Fibroblast of skin of right quadriceps (primary cell): ENCODE measurements at regions not wholly inside any gene's neighbourhood (a gene's known extent, or its start where the extent isn't known, plus 50 kb on each side); places are given as distances from the start of the nearest gene placed in this dataset.
A peak's percentile ranks its signal among the peaks of the same experiment; 100 is the strongest.

ENCODE experiments used
- DNase-seq: peaks from one replicate; pipeline ENCODE4 v3.0.0-alpha.2; 2013

GRCh38 chr19:31154021-31154420, 195.2 kb downstream of the TSHZ3 start:
- no peak for DNase-seq

GRCh38 chr19:31152906-31153305, 196.3 kb downstream of the TSHZ3 start:
- DNase-seq: peak; percentile 50

GRCh38 chr19:31149441-31149941, 199.7 kb downstream of the TSHZ3 start:
- peak; percentile 73 for DNase-seq

GRCh38 chr19:31148671-31149070, 200.6 kb downstream of the TSHZ3 start:
- no peak for DNase-seq

- no peak for DNase-seq
These were observed 202.0 kb downstream of the TSHZ3 start for GRCh38 chr19:31147234-31147633.

- peak; percentile 44 for DNase-seq
These were observed 202.6 kb downstream of the TSHZ3 start for GRCh38 chr19:31146546-31147183.

GRCh38 chr19:31146015-31146414, 203.2 kb downstream of the TSHZ3 start:
- DNase-seq: no peak

GRCh38 chr19:31145007-31145406, 204.2 kb downstream of the TSHZ3 start:
- no peak for DNase-seq

- DNase-seq: no peak
These were observed 205.0 kb downstream of the TSHZ3 start for GRCh38 chr19:31144075-31144870.

- no peak for DNase-seq
These were observed 207.9 kb downstream of the TSHZ3 start for GRCh38 chr19:31141301-31141700.

- peak; percentile 88 for DNase-seq
These were observed 208.5 kb downstream of the TSHZ3 start for GRCh38 chr19:31140717-31141116.

GRCh38 chr19:31139871-31140505, 209.2 kb downstream of the TSHZ3 start:
- DNase-seq: peak; percentile 92

- DNase-seq: no peak
These were observed 211.2 kb downstream of the TSHZ3 start for GRCh38 chr19:31138077-31138476.

GRCh38 chr19:31135841-31136240, 213.4 kb downstream of the TSHZ3 start:
- peak; percentile 51 for DNase-seq

- DNase-seq: no peak
These were observed 216.5 kb downstream of the TSHZ3 start for GRCh38 chr19:31132753-31133110.

- no peak for DNase-seq
These were observed 220.9 kb downstream of the TSHZ3 start for GRCh38 chr19:31128291-31128690.

GRCh38 chr19:31127134-31127967, 221.9 kb downstream of the TSHZ3 start:
- peak; percentile 98 for DNase-seq

- no peak for DNase-seq
These were observed 223.0 kb downstream of the TSHZ3 start for GRCh38 chr19:31126236-31126635.

GRCh38 chr19:31125071-31125470, 224.2 kb downstream of the TSHZ3 start:
- no peak for DNase-seq

- no peak for DNase-seq
These were observed 227.7 kb downstream of the TSHZ3 start for GRCh38 chr19:31121501-31121900.

GRCh38 chr19:31120952-31121351, 228.3 kb downstream of the TSHZ3 start:
- DNase-seq: no peak

GRCh38 chr19:31119951-31120690, 229.1 kb downstream of the TSHZ3 start:
- DNase-seq: peak; percentile 31
